ENCODE measurements at regions not wholly inside any gene's neighbourhood (a gene's known extent, or its start where the extent isn't known, plus 50 kb on each side); places are given as distances from the start of the nearest gene placed in this dataset.

DNA sequence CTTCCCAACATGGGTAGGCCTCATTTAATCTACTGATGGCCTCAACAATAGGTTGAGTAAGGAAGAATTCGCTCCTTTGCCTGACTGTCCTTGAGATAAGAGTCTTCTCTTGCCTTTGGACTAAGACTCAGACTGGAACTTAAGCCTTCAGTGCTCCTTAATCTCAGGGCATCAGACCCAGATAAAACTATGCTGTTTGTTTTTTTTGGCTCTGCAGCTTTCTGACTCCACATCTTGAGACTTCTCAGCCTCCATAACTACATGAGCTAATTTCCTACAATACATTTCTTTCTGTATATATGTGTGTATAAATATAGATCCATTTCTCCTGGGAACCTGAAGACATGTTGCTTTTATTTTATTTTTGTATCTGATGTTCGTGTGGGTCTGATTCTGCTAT, 1470.7 kb upstream of the PRMT6 start:
- Histone ChIP-seq H3K18ac (ENCODE audit: low read length) (no peak overlapping the region), H2BK5ac (ENCODE audit: low read length) (no peak overlapping the region), H2BK12ac (ENCODE audit: low read length) (no peak overlapping the region), H4K8ac (ENCODE audit: low read depth, low read length) (no peak overlapping the region), H4K91ac (ENCODE audit: low read depth, low read length, poor library complexity) (no peak overlapping the region), H3K79me1 (ENCODE audit: low read depth, low read length) (no peaks in the 10 kb centered on the region), H3K23ac (ENCODE audit: low read depth, low read length, poor library complexity) (no peak overlapping the region), H3K36me3 (replicated peaks in 1 of 2; ENCODE audit: control insufficient read depth in 2 of 2, insufficient read depth in 2 of 2, low read length in 2 of 2) (no peaks in the 10 kb centered on the region), H3K9me3 (replicated peaks in 1 of 2; ENCODE audit: control insufficient read depth in 2 of 2, insufficient read depth in 1 of 2, low read depth in 1 of 2, low read length in 2 of 2) (no peaks in the 10 kb centered on the region), H3K9ac (ENCODE audit: low read depth, low read length, poor library complexity) (no peak overlapping the region), H3K4me3 (ENCODE audit: low read length in 2 of 2) (no peak overlapping the region), H2AFZ (ENCODE audit: low read length) (no peak overlapping the region), H2AK5ac (ENCODE audit: low read depth, low read length) (no peak overlapping the region), H2BK120ac (ENCODE audit: low read depth, low read length) (no peak overlapping the region), H3K14ac (ENCODE audit: low read length) (no peak overlapping the region), H2BK15ac (ENCODE audit: low read length) (no peak overlapping the region), H3K4me1 (ENCODE audit: control insufficient read depth in 2 of 2, insufficient read depth in 1 of 2, low read depth in 1 of 2, low read length in 2 of 2) (no peaks in the 10 kb centered on the region), H3K4ac (ENCODE audit: low read length) (no peak overlapping the region), H3K27me3 (ENCODE audit: control insufficient read depth in 3 of 3, insufficient read depth in 3 of 3, low read depth in 1 of 3, low read length in 3 of 3) (no peaks in the 10 kb centered on the region), H3K4me2 (ENCODE audit: insufficient read depth, low read length, poor library complexity, severe bottlenecking) (no peak overlapping the region), H3K27ac (replicated peaks; ENCODE audit: low read length) (no peak overlapping the region)
- DNase-seq (ENCODE audit: low spot score), result no peak
- whole genome bisulfite sequencing, 2 donors (ENCODE audit: extremely low coverage in 2 of 2, insufficient read length in 2 of 2, insufficient replicate concordance in 1 of 2), result no CpG with 5 or more reads among the region's 2 CpGs

DNA sequence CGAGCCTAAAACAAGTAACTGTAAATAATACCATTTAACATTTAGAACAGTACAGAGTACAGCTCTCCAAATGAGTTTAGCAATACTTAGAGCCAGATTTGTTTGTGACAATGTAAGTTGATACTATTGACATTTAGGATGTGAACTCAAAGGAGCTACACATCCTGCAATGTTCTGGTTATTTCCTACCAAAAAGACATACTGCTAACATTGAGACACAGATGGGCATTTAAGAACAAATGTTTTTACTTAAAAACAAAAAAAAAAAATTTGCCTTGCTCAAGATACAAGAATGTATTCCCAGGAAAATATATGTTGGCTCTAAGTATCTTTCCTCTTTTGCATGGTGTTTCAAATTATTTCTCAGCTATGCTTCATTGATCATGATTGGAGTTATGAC, 1464.8 kb upstream of the PRMT6 start:
- H3K4me2 ChIP-seq (ENCODE audit: insufficient read depth, low read length, poor library complexity, severe bottlenecking), result no peak overlapping the region
- H2BK12ac ChIP-seq (ENCODE audit: low read length), result no peak overlapping the region
- H2BK15ac ChIP-seq (ENCODE audit: low read length), result no peak overlapping the region
- H4K8ac ChIP-seq (ENCODE audit: low read depth, low read length), result no peak overlapping the region
- H3K23ac ChIP-seq (ENCODE audit: low read depth, low read length, poor library complexity), result no peak overlapping the region
- WGBS, 2 donors (ENCODE audit: extremely low coverage in 2 of 2, insufficient read length in 2 of 2, insufficient replicate concordance in 1 of 2), result no CpG with 5 or more reads among the region's 1 CpG
- no peak overlapping the region for H2AFZ ChIP-seq (ENCODE audit: low read length)
- H3K18ac ChIP-seq (ENCODE audit: low read length), result no peak overlapping the region
- H2AK5ac ChIP-seq (ENCODE audit: low read depth, low read length), result no peak overlapping the region
- H3K4me1 ChIP-seq (ENCODE audit: control insufficient read depth in 2 of 2, insufficient read depth in 1 of 2, low read depth in 1 of 2, low read length in 2 of 2), result no peaks in the 10 kb centered on the region
- H3K14ac ChIP-seq (ENCODE audit: low read length), result no peak overlapping the region
- H3K4me3 ChIP-seq (ENCODE audit: low read length in 2 of 2), result no peak overlapping the region
- H3K9ac ChIP-seq (ENCODE audit: low read depth, low read length, poor library complexity), result no peak overlapping the region
- H3K36me3 ChIP-seq (replicated peaks in 1 of 2; ENCODE audit: control insufficient read depth in 2 of 2, insufficient read depth in 2 of 2, low read length in 2 of 2), result no peaks in the 10 kb centered on the region
- no peak overlapping the region for H3K4ac ChIP-seq (ENCODE audit: low read length)
- H3K27me3 ChIP-seq (ENCODE audit: control insufficient read depth in 3 of 3, insufficient read depth in 3 of 3, low read depth in 1 of 3, low read length in 3 of 3), result no peaks in the 10 kb centered on the region
- H4K91ac ChIP-seq (ENCODE audit: low read depth, low read length, poor library complexity), result no peak overlapping the region
- no peak for DNase-seq (ENCODE audit: low spot score)
- H3K9me3 ChIP-seq (replicated peaks in 1 of 2; ENCODE audit: control insufficient read depth in 2 of 2, insufficient read depth in 1 of 2, low read depth in 1 of 2, low read length in 2 of 2), result no peaks in the 10 kb centered on the region
- no peaks in the 10 kb centered on the region for H3K79me1 ChIP-seq (ENCODE audit: low read depth, low read length)
- H3K27ac ChIP-seq (replicated peaks; ENCODE audit: low read length), result no peak overlapping the region
- H2BK5ac ChIP-seq (ENCODE audit: low read length), result no peak overlapping the region
- H2BK120ac ChIP-seq (ENCODE audit: low read depth, low read length), result no peak overlapping the region

DNA sequence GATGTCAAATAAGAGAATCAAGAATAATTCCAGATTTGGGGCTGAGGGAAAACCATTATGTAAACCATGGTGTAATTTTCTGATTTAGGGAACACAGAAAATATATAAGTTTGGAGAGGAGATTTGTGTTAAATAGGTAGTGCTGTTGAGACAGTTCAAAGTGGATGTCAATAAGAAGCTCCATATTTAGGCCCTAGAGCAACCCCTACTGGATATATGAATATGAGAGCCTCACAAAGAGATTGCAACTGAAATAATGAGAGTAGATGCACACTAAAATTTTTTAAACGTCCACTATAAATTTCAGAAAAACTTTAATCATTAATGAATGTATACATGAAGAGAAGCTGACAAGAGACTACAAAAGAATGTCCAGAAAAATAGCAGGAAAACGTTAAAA, 1447.8 kb upstream of the PRMT6 start:
- Histone ChIP-seq H3K23ac (ENCODE audit: low read depth, low read length, poor library complexity) (no peak overlapping the region), H4K8ac (ENCODE audit: low read depth, low read length) (no peak overlapping the region), H3K4ac (ENCODE audit: low read length) (no peak overlapping the region), H3K4me1 (ENCODE audit: control insufficient read depth in 2 of 2, insufficient read depth in 1 of 2, low read depth in 1 of 2, low read length in 2 of 2) (no peaks in the 10 kb centered on the region), H2BK5ac (ENCODE audit: low read length) (no peak overlapping the region), H3K36me3 (replicated peaks in 1 of 2; ENCODE audit: control insufficient read depth in 2 of 2, insufficient read depth in 2 of 2, low read length in 2 of 2) (no peaks in the 10 kb centered on the region), H2BK15ac (ENCODE audit: low read length) (no peak overlapping the region), H3K9me3 (replicated peaks in 1 of 2; ENCODE audit: control insufficient read depth in 2 of 2, insufficient read depth in 1 of 2, low read depth in 1 of 2, low read length in 2 of 2) (no peaks in the 10 kb centered on the region), H3K4me3 (ENCODE audit: low read length in 2 of 2) (no peak overlapping the region), H3K4me2 (ENCODE audit: insufficient read depth, low read length, poor library complexity, severe bottlenecking) (no peak overlapping the region), H2BK12ac (ENCODE audit: low read length) (no peak overlapping the region), H3K79me1 (ENCODE audit: low read depth, low read length) (no peaks in the 10 kb centered on the region), H3K27ac (replicated peaks; ENCODE audit: low read length) (no peak overlapping the region), H3K27me3 (ENCODE audit: control insufficient read depth in 3 of 3, insufficient read depth in 3 of 3, low read depth in 1 of 3, low read length in 3 of 3) (no peaks in the 10 kb centered on the region), H2BK120ac (ENCODE audit: low read depth, low read length) (no peak overlapping the region), H3K14ac (ENCODE audit: low read length) (no peak overlapping the region), H2AFZ (ENCODE audit: low read length) (no peak overlapping the region), H3K18ac (ENCODE audit: low read length) (no peak overlapping the region), H3K9ac (ENCODE audit: low read depth, low read length, poor library complexity) (no peak overlapping the region), H4K91ac (ENCODE audit: low read depth, low read length, poor library complexity) (no peak overlapping the region), H2AK5ac (ENCODE audit: low read depth, low read length) (no peak overlapping the region)
- no CpG with 5 or more reads among the region's 2 CpGs for WGBS, 2 donors (ENCODE audit: extremely low coverage in 2 of 2, insufficient read length in 2 of 2, insufficient replicate concordance in 1 of 2)
- no peak for DNase-seq (ENCODE audit: low spot score)

DNA sequence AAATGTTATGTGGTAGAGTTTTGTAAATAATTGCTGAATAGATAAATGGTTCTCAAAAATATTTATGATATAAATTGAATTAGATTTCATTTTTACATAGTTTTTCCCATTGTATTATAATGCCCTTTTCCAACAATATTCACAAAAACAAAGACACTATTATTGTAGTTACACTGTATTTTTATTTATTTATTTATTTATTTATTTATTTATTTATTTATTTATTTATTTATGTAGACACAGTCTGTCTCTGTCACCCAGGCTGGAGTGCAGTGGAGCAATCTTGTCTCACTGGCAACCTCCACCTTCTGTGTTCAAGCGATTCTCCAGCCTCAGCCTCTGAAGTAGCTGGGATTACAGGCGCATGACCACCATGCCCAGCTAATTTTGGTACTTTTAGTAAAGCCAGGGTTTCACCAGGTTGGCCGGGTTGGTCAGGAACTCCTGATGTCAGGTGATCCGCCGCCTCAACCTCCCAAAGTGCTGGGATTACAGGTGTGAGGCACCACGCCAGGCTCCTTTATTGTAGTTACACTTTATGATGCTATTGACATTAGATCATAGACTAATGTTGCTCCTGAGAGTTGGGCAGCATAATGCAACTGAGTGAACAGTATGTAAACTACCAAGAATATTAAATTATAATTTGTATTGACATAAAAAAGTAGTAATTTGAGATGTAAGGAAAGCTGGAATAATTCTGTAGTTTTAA, 1430.0 kb upstream of the PRMT6 start:
- Histone ChIP-seq H3K9me3 (replicated peaks in 1 of 2; ENCODE audit: control insufficient read depth in 2 of 2, insufficient read depth in 1 of 2, low read depth in 1 of 2, low read length in 2 of 2) (no peaks in the 10 kb centered on the region), H4K8ac (ENCODE audit: low read depth, low read length) (no peak overlapping the region), H3K4me3 (ENCODE audit: low read length in 2 of 2) (no peak overlapping the region), H3K9ac (ENCODE audit: low read depth, low read length, poor library complexity) (no peak overlapping the region), H2BK5ac (ENCODE audit: low read length) (no peak overlapping the region), H4K91ac (ENCODE audit: low read depth, low read length, poor library complexity) (no peak overlapping the region), H2BK12ac (ENCODE audit: low read length) (no peak overlapping the region), H3K18ac (ENCODE audit: low read length) (no peak overlapping the region), H3K4me2 (ENCODE audit: insufficient read depth, low read length, poor library complexity, severe bottlenecking) (no peak overlapping the region), H3K4me1 (ENCODE audit: control insufficient read depth in 2 of 2, insufficient read depth in 1 of 2, low read depth in 1 of 2, low read length in 2 of 2) (no peaks in the 10 kb centered on the region), H3K27me3 (ENCODE audit: control insufficient read depth in 3 of 3, insufficient read depth in 3 of 3, low read depth in 1 of 3, low read length in 3 of 3) (no peaks in the 10 kb centered on the region), H3K79me1 (ENCODE audit: low read depth, low read length) (no peaks in the 10 kb centered on the region), H3K4ac (ENCODE audit: low read length) (no peak overlapping the region), H3K27ac (replicated peaks; ENCODE audit: low read length) (no peak overlapping the region), H3K14ac (ENCODE audit: low read length) (no peak overlapping the region), H2BK120ac (ENCODE audit: low read depth, low read length) (no peak overlapping the region), H3K36me3 (replicated peaks in 1 of 2; ENCODE audit: control insufficient read depth in 2 of 2, insufficient read depth in 2 of 2, low read length in 2 of 2) (no peaks in the 10 kb centered on the region), H2BK15ac (ENCODE audit: low read length) (no peak overlapping the region), H2AK5ac (ENCODE audit: low read depth, low read length) (no peak overlapping the region), H2AFZ (ENCODE audit: low read length) (no peak overlapping the region), H3K23ac (ENCODE audit: low read depth, low read length, poor library complexity) (no peak overlapping the region)
- no peak for DNase-seq (ENCODE audit: low spot score)
- no CpG with 5 or more reads among the region's 6 CpGs for WGBS, 2 donors (ENCODE audit: extremely low coverage in 2 of 2, insufficient read length in 2 of 2, insufficient replicate concordance in 1 of 2)
